HG03442 (cell line): ENCODE measurements at regions not wholly inside any gene's neighbourhood (a gene's known extent, or its start where the extent isn't known, plus 50 kb on each side); places are given as distances from the start of the nearest gene placed in this dataset.

Experiments
- ATAC-seq: cut with Tn5 transposase; IDR thresholded peaks from one replicate; pipeline ENCODE4 v1.9.1; 2021; ENCODE audit warnings: mild to moderate bottlenecking, moderate library complexity; ENCODE audit not compliant: unreplicated experiment

DNA sequence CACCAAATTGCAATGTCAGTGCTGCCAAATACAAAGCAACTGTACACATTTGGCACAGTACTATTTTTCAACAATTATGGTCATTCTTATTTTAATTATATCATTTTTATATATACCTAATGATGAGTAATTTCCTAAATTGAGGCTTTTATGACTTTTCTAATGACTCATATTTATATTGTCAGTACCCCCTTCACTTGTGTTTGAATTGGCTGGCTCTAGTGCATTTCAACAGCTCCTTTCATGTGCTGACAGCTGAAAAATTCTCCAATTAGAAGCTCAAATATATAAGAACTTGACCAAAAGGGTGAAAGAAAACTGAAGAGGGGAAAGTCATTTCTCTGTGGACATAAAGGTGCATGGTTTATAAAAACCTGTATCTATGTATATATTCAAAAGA is 263.3 kb downstream of the SLITRK1 start:
- no peak for ATAC-seq

DNA sequence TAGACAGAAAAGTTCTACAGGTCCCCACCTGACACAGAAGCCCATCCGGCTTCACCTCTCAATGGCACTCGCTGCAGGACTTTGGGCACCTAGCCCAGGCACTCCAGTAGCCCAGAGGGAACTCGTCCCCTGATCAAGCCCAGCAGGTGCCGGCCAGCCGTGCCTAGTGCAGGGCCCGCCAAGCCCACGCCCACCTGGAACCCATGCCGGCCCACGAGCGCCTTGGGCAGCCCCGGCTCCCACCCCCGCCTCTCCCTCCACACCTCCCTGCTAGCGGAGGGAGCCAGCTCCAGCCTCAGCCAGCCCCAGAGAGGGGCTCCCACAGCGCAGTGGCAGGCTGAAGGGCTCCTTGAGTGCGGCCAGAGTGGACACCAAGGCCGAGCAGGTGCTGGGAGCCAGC is 268.8 kb downstream of the SLITRK1 start:
- no peak for ATAC-seq

DNA sequence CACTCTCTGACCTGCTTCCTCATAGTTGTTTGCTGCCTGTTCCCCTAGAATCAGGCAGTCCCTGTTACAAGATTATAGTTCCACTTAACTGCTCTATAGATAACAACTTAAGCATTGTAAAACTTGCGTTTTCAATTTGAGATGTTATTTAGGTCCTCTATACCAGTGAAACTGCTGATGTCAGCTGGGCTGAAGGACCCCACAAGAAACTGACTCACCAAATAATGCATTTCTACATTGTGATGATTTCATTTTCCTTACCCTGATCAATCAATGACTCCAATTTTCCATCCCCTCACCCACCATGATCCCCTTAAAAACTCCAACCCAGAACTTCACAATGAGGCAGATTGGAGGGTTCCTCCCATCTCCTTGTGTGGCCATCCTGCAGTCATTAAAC is 280.7 kb downstream of the SLITRK1 start:
- no peak for ATAC-seq

DNA sequence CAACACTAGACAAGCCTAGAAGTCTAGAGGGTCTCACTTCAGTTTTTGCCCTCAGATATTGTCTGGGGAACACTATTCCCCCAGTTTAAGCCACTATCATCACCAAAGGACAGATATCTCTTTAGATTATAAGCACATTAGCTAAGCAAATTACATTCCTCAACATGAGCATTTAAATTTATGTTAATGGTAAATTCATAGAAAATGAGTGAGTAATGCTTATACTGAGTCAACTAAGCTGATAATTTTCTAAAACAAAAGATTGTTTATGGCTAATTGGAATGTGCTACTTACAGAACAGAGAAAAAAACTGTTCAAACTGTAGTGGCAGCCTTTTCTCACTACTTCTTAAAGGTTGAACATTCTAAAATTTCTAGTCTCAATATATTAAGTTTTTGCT is 290.2 kb downstream of the SLITRK1 start:
- ATAC-seq = no peak

DNA sequence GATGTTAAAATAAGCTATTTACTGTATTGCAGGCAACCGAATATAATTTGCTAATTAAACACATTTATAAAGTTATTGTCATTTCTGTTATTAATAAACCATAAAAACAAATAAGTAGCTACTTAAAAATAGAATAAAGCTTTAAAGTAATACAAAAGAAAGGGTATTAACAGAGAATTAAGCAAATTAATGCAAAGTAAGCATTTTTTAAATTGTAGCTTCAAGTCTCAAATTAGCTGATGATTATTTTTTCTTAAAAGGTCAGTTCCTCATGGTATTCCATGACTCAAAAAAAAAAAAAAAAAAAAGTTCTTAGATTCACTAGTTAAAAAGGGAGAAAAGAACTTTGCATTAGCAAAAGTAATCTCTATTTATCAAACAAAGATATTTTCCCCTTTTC is 292.5 kb downstream of the SLITRK1 start:
- no peak for ATAC-seq

DNA sequence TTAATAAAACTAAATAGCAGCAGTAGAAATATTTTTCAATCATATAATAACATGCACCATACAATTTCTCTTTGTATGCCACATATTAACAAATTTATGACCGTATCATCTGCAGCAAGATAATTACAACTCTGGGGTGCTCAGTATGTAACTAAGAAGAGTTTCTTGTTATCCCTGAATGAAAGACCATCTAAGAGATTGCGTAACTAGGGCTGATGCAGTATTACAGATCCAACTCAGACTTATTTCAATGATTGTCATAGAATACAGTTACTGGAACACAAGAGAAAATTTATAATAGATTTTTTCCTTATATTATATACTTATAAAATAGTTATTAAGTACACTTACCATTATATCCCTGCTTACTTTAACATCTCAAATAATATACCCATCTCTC is 305.1 kb downstream of the SLITRK1 start:
- ATAC-seq = no peak

DNA sequence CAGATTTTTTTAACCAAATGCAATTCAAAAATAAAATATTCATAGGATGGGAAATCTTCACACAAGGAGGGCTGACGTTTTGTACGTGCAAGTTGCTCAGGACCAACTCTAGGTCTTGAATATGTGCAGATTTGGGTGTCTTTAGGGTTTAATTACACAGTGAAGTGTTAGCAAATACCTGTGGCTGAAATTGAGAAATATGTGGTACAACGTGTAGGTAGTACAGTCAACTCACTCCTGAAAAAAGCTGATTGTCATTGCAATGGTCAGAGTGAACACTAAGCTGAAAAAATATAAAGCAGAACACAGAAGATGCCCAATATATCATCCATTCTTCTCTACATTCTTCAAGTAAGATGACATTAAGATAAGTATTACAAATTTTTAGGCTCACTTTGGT is 314.3 kb downstream of the SLITRK1 start:
- no peak for ATAC-seq

DNA sequence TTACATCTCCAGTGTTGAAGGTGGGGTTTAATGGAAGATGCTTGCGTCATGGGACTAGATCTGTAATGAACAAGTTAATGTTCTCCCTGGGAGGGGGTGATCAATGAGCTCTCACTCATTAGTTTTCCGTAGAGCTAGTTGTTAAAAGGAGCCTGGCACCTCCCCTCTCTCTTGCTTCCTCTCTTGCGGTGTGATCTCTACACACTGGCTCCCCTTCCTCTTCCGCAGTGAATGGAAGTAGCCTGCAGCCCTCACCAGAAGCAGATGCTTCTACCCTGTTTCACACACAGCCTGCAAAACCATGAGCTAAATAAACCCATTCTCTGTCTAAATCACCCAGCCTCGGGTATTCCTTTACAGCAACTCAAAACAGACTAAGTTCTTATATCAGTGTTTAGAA is 318.8 kb downstream of the SLITRK1 start:
- no peak for ATAC-seq

DNA sequence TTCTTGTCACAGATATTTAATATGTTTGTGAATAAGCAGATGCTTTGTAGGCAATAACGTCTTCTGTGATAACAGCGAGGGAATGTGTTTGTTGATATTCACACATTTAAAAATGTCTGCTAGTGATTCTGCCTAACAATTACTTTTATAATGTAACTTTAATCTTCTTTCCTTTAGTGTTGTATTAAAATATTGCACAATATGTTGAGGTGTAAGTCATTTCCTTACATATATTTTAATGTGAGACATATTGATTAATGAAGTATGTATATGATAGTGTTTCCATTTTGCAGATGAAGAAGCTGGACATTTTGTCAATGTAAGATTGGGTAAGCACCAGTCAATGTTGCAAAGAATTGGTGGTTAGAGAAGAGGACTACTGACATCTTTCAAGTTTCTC is 324.4 kb downstream of the SLITRK1 start:
- ATAC-seq = no peak

DNA sequence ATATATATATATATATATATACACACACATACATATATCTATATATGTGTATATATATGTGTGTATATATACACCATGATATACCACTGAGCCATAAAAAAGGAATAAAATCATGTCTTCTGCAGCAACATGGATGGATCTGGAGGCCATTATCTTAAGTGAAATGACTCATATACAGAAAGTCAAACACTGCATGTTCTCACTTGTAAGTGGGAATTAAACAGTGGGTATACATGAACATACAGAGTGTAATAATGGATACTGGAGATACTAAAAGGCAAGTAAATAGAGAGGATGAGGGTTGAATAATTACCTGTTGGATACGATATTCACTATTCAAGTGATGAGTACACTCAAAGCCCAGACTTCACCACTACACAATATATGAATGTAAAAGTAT is 332.6 kb downstream of the SLITRK1 start:
- no peak for ATAC-seq

DNA sequence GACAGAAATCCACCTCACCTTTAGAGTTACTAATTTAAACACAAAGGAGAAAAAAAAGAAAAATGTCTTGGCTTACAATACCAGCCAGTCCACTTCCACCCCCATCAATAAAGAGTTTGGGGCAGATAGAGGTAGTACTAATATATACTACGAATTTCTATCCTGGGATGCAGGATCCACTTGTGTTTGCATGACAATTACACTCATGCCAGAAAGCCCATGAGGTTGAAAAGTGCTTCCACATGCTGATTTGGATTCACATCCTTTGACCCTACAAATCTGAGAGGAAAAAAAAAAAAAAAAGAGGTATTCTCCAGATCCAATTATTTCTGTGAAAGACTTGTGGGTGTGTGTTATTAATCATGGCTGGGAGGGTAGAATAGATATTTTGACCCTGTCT is 335.2 kb downstream of the SLITRK1 start:
- no peak for ATAC-seq

DNA sequence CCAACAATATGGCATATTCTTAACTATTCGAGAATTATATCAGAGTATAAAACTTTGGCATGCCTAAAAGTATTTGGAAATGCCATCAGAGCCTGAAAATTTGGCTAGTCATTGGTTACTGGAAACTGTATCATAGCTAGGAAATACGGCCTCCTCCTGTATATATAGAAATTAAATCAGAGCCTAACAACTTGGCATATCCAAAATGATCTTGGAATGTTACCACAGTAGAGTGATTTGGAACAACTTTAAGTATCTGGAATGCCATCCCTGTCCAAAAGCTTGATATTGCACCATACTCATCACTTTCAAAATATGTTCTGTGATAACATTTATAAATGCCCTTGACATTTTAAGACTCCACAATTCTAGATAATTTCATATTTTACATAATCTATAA is 335.8 kb downstream of the SLITRK1 start:
- no peak for ATAC-seq

DNA sequence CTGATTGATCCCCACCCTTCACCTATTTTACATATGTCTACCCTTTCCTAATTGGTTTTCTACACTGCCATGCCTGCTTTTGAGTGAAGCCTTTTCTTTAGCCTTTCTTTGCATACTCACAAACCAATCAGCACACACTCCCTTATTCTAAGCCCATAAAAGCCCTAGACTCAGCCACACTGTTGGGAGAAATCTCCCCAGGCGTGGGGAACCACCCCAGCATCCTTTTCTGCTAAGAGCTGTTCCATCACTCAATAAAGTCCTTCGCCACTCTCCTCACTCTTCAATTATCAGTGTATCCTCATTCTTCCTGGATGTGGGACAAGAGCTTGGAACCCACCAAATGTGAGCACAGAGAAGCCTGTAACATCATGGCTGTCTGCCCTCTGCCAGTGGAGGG is 343.6 kb downstream of the SLITRK1 start:
- ATAC-seq = no peak

DNA sequence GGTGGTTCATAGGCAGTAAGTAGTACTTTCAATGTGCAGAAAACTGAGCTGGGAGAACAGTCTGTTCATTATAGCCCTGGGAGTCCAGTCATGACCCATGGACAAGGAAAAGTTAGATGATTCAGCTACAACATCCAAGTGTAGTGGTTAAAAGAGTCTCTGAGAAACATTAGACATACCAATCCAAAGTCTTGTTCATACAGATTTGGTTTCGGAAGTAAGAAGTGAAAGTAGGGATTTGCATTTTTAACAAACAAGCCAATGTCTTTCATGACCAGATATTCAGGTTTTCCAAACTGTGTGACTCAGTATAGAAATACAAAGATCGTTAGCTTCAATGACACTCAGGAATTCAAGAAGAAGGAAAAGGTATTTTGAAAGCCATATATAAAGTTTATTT is 345.3 kb downstream of the SLITRK1 start:
- ATAC-seq = no peak

DNA sequence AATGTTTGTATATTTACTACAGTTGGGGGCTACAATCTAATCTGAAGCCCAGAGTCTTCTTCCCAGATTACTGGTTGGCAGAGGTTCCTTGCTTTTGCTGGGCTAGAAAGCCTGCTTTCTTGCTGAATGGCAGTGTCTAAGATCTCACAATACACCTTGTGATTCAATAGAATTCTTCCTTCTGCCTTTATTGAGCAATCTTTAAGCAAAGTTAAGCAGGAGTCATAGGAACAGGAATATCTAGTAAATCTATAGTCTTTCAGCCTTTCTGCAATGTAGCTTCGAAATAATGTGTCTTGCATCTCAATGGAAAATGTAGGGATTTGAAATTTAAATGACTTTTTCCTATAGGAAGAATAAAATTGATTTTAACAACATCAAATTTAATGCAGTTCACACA is 346.1 kb downstream of the SLITRK1 start:
- no peak for ATAC-seq

DNA sequence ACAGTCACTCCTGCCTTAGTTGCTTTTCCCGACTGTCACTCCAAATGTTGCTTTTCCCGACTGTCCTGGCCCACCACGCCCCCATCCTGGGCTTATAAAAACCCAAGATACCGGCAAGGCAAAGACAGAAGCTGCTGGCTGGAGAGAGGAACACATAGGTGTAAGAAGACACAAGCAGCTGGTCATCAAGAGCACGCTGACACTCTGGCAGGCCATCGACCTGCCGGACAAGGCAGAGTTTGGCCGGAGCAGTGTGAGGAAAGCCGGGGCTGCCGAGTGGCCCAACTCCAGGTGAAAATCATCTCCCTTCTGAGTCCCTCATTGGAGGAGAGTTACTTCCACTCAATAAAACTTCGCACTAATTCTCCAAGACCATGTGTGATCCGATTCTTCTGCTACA is 349.5 kb downstream of the SLITRK1 start:
- ATAC-seq = no peak

DNA sequence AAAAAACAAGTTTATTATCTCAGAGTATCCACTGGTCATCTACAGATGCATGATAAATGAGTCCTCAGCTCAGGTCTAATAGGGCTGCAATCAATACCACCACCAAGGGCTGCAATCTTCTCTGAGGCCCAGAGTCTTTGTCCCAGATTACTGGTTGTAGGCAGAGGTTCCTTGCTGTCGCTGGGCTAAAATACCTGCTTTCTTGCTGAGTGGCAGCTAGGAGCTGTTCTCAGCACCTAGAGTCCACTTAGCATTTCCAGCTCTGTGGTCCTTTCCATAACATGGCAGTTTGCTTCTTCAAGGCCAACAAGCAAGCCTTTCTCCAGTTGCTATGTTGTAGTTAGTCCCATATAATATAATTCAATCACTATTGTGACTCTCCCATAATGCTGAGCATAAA is 351.3 kb downstream of the SLITRK1 start:
- ATAC-seq = no peak

DNA sequence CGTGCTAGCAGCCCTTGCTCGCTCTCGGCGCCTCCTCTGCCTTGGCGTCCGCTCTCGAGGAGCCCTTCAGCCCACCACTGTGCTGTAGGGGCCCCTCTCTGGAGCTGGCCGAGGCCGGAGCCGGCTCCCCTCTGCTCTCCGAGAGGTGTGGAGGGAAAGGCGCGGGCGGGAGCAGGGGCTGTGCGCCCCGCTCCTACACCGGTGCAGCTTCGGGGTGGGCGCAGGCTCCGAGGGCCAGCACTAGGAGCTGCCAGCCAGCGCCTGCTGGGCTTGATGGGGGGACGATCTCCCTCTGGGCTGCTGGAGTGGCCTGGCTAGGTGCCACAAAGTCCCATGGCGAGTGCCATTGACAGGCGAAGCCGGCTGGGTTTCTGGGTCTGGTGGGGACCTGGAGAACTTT is 365.5 kb downstream of the SLITRK1 start:
- ATAC-seq = no peak

DNA sequence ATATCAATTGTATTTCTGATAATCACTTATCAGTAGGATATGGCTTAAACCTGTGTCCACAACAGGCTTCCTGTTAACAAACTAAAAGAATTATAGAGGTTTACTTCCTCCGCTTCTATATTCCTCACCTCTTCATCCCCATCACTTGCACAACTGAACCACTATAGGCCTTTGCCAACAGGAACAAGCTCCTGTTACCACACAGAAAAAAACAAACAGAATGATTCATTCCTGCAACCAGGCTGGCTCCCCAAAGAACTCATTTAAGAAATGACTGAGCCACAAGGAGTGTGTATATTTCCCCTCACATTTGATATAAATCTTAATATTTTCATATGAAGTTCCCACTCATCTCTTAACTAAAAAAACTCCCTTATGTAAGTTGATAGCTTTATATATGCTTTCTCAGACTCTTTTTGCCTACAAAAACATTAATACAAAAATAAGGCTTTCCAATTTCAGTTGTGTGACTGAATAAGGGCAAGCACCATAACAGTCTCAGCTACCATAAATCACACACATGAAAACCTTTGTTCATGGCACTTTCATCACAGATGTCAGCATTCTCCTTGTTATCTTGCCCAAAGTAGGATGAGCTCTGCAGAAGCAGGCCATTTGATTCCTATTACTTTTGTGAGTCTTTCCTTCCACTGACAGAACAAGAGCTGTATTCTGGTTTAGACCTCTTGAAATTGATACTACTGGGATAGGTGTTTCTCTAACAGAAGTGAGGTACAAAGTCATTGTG is 366.8 kb downstream of the SLITRK1 start:
- no peak for ATAC-seq

DNA sequence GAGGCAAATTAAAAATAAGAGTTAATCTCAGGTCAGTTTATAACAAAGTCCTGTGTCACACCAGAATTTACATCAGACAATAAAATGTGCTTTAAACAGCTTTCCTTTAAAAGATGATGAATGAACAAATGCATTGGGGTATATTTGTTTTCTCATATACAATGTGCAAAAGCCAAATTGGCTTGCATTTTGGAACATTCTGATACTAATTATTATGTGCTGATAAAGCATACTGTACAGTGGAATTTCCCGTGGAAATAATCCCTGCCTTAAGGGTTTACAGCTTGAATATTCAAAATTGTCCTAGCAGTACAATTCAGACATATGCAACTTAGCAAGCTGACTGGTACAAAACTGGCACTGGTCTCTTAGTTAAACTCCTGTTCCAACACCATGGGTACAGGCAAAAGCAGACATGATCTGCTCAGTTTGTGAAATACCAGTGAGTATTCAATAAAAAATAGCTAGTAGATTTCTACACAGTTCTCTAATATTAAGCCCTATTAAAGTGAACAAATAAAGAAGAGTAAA is 373.4 kb downstream of the SLITRK1 start:
- ATAC-seq = no peak

DNA sequence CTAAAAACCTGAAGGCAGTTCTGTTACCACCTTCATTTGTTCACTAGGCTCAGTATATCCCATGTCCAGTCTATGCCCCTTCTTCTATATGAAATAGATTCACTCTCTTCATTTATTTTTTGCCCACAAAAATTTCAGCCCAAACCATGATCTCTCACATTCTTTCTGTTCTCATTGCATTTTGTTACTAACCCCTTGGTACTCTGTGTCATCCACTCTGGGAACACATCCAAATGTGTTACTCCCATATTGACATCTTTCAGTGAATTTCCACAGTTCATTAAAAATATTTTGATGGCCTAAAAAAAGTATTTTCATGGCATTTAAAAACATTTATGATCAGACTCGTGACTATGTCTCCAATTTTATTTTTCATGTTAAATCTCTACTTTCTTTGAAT is 378.9 kb downstream of the SLITRK1 start:
- no peak for ATAC-seq

DNA sequence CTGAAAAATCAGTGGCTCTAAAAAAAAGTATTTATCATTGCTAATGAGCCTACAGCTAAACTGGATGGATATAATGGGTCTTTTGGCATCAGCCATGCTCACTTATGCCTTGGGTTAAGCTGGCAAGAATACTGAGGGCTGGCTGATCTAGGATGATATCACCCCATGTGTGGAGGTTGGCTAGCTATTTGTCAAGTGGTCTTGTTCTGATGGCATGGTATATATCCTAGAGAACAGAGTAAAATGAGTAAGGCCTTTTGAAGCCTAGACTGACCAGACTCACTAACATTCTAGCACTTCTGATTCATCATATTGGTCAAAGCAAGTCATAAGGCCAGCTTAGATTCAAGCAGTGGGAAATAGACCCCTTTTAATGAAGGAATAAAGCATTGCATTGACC is 383.0 kb downstream of the SLITRK1 start:
- no peak for ATAC-seq
